ENCODE measurements at regions not wholly inside any gene's neighbourhood (a gene's known extent, or its start where the extent isn't known, plus 50 kb on each side); places are given as distances from the start of the nearest gene placed in this dataset.
A peak's percentile ranks its signal among the peaks of the same experiment; 100 is the strongest.

- TF ChIP-seq PATZ1 (CRISPR knock-in tag; IDR thresholded peaks at IDR 0.05; ENCODE audit: borderline replicate concordance): no peak
- no peak for TF ChIP-seq ZNF70 (CRISPR knock-in tag; IDR thresholded peaks at IDR 0.05)
- no peak for TF ChIP-seq TCF4 (CRISPR knock-in tag; IDR thresholded peaks at IDR 0.05; ENCODE audit: borderline replicate concordance)
- TF ChIP-seq CSDC2 (CRISPR knock-in tag; IDR thresholded peaks at IDR 0.05): no peak
- no peak for TF ChIP-seq CREB5 (CRISPR knock-in tag; IDR thresholded peaks at IDR 0.05; ENCODE audit: low read depth)
- TF ChIP-seq ZC3H10 (CRISPR knock-in tag; IDR thresholded peaks at IDR 0.05): no peak
- TF ChIP-seq TSHZ2 (CRISPR knock-in tag; IDR thresholded peaks at IDR 0.05): no peak
- TF ChIP-seq PPARA (CRISPR knock-in tag; IDR thresholded peaks at IDR 0.05; ENCODE audit: borderline replicate concordance): no peak
- no peak for TF ChIP-seq RARB (CRISPR knock-in tag; IDR thresholded peaks at IDR 0.05)
- no peak for TF ChIP-seq BACH2 (CRISPR knock-in tag; IDR thresholded peaks at IDR 0.05; ENCODE audit: borderline replicate concordance)
- no peak for ATAC-seq
Measured at GRCh38 chr5:174303437-174304045, 258.0 kb downstream of the NSG2 start.

GRCh38 chr5:174305241-174305681 lies 259.8 kb downstream of the NSG2 start:
- ATAC-seq: no peak
- TF ChIP-seq ZFP30 (CRISPR knock-in tag; IDR thresholded peaks at IDR 0.05) (no peak), TCF4 (CRISPR knock-in tag; IDR thresholded peaks at IDR 0.05; ENCODE audit: borderline replicate concordance) (no peak), ZC3H10 (CRISPR knock-in tag; IDR thresholded peaks at IDR 0.05) (no peak), OSR1 (CRISPR knock-in tag; IDR thresholded peaks at IDR 0.05) (no peak), TSHZ2 (CRISPR knock-in tag; IDR thresholded peaks at IDR 0.05) (no peak), ESRRG (CRISPR knock-in tag; IDR thresholded peaks at IDR 0.05) (no peak), ZNF8 (CRISPR knock-in tag; IDR thresholded peaks at IDR 0.05) (no peak), POU6F1 (CRISPR knock-in tag; IDR thresholded peaks at IDR 0.05; ENCODE audit: borderline replicate concordance, low read depth) (no peak)

- ATAC-seq: no peak
- TF ChIP-seq GLIS3 (CRISPR knock-in tag; IDR thresholded peaks at IDR 0.05) (no peak), ZFP3 (CRISPR knock-in tag; IDR thresholded peaks at IDR 0.05) (peak; percentile 89), ISL1 (CRISPR knock-in tag; IDR thresholded peaks at IDR 0.05) (no peak)
Measured at GRCh38 chr5:174306345-174307030, 261.0 kb downstream of the NSG2 start.

Measured in SK-N-SH treated with all-trans-retinoic acid at 6 μM for 48 hours (cell line).